HepG2 (cell line): ENCODE measurements at regions not wholly inside any gene's neighbourhood (a gene's known extent, or its start where the extent isn't known, plus 50 kb on each side); places are given as distances from the start of the nearest gene placed in this dataset.

Source experiments
- BHLHE40 ChIP-seq: IDR thresholded peaks from 2 replicates; pipeline ENCODE4 v1.6.1; 2011; ENCODE audit warnings: low read length, improper control_type of control experiment
- FIP1L1 ChIP-seq: fragments of 200-400 bp; formaldehyde crosslinking; IDR thresholded peaks from 2 replicates; pipeline ENCODE4 v1.6.1; 2018; ENCODE audit warnings: low read depth, mild to moderate bottlenecking, low read length, moderate library complexity, borderline replicate concordance; ENCODE audit not compliant: insufficient read depth
- REXO4 ChIP-seq: sonication (generic); formaldehyde crosslinking; IDR thresholded peaks from 2 replicates; pipeline ENCODE4 v1.8.0; 2022; ENCODE audit warnings: missing genetic modification reagents, mild to moderate bottlenecking, borderline replicate concordance
- SMAD1 ChIP-seq: sonication (generic); formaldehyde crosslinking; IDR thresholded peaks from 2 replicates; pipeline ENCODE4 v1.4.0; 2020; ENCODE audit warnings: missing genetic modification reagents, low read depth, mild to moderate bottlenecking, borderline replicate concordance
- ZNF432 ChIP-seq: sonication (generic); formaldehyde crosslinking; IDR thresholded peaks from 2 replicates; pipeline ENCODE4 v1.5.0; 2020; ENCODE audit warnings: missing genetic modification reagents, mild to moderate bottlenecking, borderline replicate concordance
- ZNF530 ChIP-seq: sonication (generic); formaldehyde crosslinking; IDR thresholded peaks from 2 replicates; pipeline ENCODE4 v1.5.0; 2020; ENCODE audit warnings: low read depth, mild to moderate bottlenecking, missing genetic modification reagents
- ZSCAN29 ChIP-seq: sonication (generic); formaldehyde crosslinking; conservative IDR thresholded peaks from 2 replicates; pipeline ENCODE4 v1.4.0; 2020; ENCODE audit warnings: mild to moderate bottlenecking, missing genetic modification reagents
- TF ChIP-seq, protein P1 (sequence below): sonication (generic); formaldehyde crosslinking; IDR thresholded peaks from 2 replicates; pipeline ENCODE4 v1.5.0; 2020; ENCODE audit warnings: mild to moderate bottlenecking, missing genetic modification reagents, moderate library complexity
- TF ChIP-seq, protein P2 (sequence below), 2 experiments: sonication (generic) in 1 of 2; formaldehyde crosslinking in 1 of 2; IDR thresholded peaks; 2 replicates each; pipeline versions ENCODE4 v1.5.1 to v1.6.1; 2011 to 2020; ENCODE audit warnings: borderline replicate concordance in 1 of 2, low read depth in 1 of 2, low read length in 1 of 2, mild to moderate bottlenecking in 1 of 2, missing genetic modification reagents in 1 of 2, moderate library complexity in 1 of 2
- TF ChIP-seq, protein P3 (sequence below): sonication (generic); formaldehyde crosslinking; IDR thresholded peaks from 2 replicates; pipeline ENCODE4 v1.4.0; 2020; ENCODE audit warnings: mild to moderate bottlenecking, missing genetic modification reagents
- TF ChIP-seq, protein P4 (sequence below): sonication (generic); formaldehyde crosslinking; IDR thresholded peaks from 2 replicates; pipeline ENCODE4 v1.5.1; 2020; ENCODE audit warnings: missing genetic modification reagents, mild to moderate bottlenecking, borderline replicate concordance

DNA sequence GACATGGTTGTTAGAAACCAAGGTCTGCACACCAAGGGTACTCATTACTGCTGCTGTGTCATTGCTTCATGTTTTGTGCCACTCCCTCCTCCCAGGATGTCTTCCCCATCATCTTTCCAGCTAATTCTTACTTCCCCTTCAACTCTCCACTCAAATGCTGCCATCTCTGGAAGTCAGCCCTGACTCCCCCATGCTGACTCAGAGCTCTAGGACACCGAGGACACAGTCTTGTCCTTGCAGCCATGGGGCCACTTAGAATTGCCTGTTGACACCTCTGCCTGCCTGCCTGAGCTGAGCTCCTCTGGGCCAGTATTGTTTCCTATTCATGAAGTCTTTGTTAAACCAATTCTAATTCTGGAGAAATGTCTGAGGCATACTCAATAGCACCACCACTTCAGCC, 100.2 kb downstream of the GYPC start:
- TF ChIP-seq, protein P1, sequence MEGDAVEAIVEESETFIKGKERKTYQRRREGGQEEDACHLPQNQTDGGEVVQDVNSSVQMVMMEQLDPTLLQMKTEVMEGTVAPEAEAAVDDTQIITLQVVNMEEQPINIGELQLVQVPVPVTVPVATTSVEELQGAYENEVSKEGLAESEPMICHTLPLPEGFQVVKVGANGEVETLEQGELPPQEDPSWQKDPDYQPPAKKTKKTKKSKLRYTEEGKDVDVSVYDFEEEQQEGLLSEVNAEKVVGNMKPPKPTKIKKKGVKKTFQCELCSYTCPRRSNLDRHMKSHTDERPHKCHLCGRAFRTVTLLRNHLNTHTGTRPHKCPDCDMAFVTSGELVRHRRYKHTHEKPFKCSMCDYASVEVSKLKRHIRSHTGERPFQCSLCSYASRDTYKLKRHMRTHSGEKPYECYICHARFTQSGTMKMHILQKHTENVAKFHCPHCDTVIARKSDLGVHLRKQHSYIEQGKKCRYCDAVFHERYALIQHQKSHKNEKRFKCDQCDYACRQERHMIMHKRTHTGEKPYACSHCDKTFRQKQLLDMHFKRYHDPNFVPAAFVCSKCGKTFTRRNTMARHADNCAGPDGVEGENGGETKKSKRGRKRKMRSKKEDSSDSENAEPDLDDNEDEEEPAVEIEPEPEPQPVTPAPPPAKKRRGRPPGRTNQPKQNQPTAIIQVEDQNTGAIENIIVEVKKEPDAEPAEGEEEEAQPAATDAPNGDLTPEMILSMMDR (CRISPR knock-in tag) = no peak
- TF ChIP-seq, protein P2, sequence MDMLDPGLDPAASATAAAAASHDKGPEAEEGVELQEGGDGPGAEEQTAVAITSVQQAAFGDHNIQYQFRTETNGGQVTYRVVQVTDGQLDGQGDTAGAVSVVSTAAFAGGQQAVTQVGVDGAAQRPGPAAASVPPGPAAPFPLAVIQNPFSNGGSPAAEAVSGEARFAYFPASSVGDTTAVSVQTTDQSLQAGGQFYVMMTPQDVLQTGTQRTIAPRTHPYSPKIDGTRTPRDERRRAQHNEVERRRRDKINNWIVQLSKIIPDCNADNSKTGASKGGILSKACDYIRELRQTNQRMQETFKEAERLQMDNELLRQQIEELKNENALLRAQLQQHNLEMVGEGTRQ (IDR thresholded peaks at IDR 0.05; ENCODE audit: low read depth, low read length) = no peak
- TF ChIP-seq, protein P2 (CRISPR knock-in tag; IDR thresholded peaks at IDR 0.05; ENCODE audit: borderline replicate concordance) = no peak
- TF ChIP-seq, protein P3, sequence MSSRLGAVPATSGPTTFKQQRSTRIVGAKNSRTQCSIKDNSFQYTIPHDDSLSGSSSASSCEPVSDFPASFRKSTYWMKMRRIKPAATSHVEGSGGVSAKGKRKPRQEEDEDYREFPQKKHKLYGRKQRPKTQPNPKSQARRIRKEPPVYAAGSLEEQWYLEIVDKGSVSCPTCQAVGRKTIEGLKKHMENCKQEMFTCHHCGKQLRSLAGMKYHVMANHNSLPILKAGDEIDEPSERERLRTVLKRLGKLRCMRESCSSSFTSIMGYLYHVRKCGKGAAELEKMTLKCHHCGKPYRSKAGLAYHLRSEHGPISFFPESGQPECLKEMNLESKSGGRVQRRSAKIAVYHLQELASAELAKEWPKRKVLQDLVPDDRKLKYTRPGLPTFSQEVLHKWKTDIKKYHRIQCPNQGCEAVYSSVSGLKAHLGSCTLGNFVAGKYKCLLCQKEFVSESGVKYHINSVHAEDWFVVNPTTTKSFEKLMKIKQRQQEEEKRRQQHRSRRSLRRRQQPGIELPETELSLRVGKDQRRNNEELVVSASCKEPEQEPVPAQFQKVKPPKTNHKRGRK (CRISPR knock-in tag) = no peak
- TF ChIP-seq ZNF432 (CRISPR knock-in tag) (no peak), BHLHE40 (no peak), SMAD1 (CRISPR knock-in tag) (no peak), REXO4 (CRISPR knock-in tag) (no peak), FIP1L1 (no peak), ZNF530 (CRISPR knock-in tag) (no peak), ZSCAN29 (CRISPR knock-in tag) (no peak)
- TF ChIP-seq, protein P4, sequence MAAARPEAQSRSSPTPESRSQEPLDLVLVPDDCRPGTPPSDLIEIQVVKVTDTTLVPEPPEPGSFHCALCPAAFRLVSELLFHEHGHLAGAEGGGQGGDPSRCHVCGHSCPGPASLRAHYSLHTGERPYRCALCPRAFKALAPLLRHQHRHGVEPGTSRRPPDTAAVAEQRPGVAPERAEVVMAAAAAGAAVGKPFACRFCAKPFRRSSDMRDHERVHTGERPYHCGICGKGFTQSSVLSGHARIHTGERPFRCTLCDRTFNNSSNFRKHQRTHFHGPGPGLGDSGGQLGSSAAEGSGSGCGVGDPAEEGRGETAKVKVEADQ (CRISPR knock-in tag) = no peak
